ENCODE measurements at regions not wholly inside any gene's neighbourhood (a gene's known extent, or its start where the extent isn't known, plus 50 kb on each side); places are given as distances from the start of the nearest gene placed in this dataset.

- intact Hi-C loops (cut with DNase I; ENCODE audit: low total_unique reads): no loop called here
- no peak for TF ChIP-seq POLR2A (IDR thresholded peaks at IDR 0.05)
- TF ChIP-seq CTCF (IDR thresholded peaks at IDR 0.05): no peak
- Histone ChIP-seq H3K4me3 (no peak overlapping the region), H3K27ac (no peak overlapping the region), H3K4me1 (no peaks in the 10 kb centered on the region), H3K9me3 (no peaks in the 10 kb centered on the region), H3K36me3 (no peaks in the 10 kb centered on the region), H3K27me3 (no peaks in the 10 kb centered on the region)
- DNase-seq: no peak
These were observed 375.1 kb downstream of the IPO8 start for GRCh38 chr12:30320561-30320960.

GRCh38 chr12:30314506-30315100, 381.1 kb downstream of the IPO8 start:
- H3K4me1 ChIP-seq: no peaks in the 10 kb centered on the region
- H3K27ac ChIP-seq: no peak overlapping the region
- H3K27me3 ChIP-seq: no peaks in the 10 kb centered on the region
- H3K4me3 ChIP-seq: no peak overlapping the region
- no peaks in the 10 kb centered on the region for H3K36me3 ChIP-seq
- intact Hi-C loops (cut with DNase I; ENCODE audit: low total_unique reads): no loop called here
- peaks cover 0 to 2% of the 10 kb centered on the region in 2 donors for H3K9me3 ChIP-seq
- TF ChIP-seq CTCF (IDR thresholded peaks at IDR 0.05) (no peak), POLR2A (IDR thresholded peaks at IDR 0.05) (no peak)
- no peak for DNase-seq

- intact Hi-C loops (cut with DNase I; ENCODE audit: low total_unique reads): no loop called here
- peaks cover 0 to 2% of the 10 kb centered on the region in 2 donors for H3K9me3 ChIP-seq
- no peak for DNase-seq
These were observed 387.5 kb downstream of the IPO8 start for GRCh38 chr12:30308010-30308717.

GRCh38 chr12:30304528-30304927, 391.1 kb downstream of the IPO8 start:
- intact Hi-C loops (cut with DNase I; ENCODE audit: low total_unique reads): no loop called here
- TF ChIP-seq CTCF (IDR thresholded peaks at IDR 0.05) (no peak), POLR2A (IDR thresholded peaks at IDR 0.05) (no peak)

More at GRCh38 chr12:30308010-30308717, 387.5 kb downstream of the IPO8 start:
- H3K4me3 ChIP-seq: no peak overlapping the region
- TF ChIP-seq POLR2A (IDR thresholded peaks at IDR 0.05): no peak
- no peak for TF ChIP-seq CTCF (IDR thresholded peaks at IDR 0.05)
- no peak overlapping the region for H3K27ac ChIP-seq
- no peaks in the 10 kb centered on the region for H3K4me1 ChIP-seq
- no peaks in the 10 kb centered on the region for H3K27me3 ChIP-seq
- no peaks in the 10 kb centered on the region for H3K36me3 ChIP-seq

GRCh38 chr12:30301291-30301690, 394.4 kb downstream of the IPO8 start:
- H3K4me3 ChIP-seq: no peak overlapping the region
- no peak for TF ChIP-seq CTCF (IDR thresholded peaks at IDR 0.05)
- no peak for TF ChIP-seq POLR2A (IDR thresholded peaks at IDR 0.05)
- H3K4me1 ChIP-seq: no peaks in the 10 kb centered on the region
- no peak overlapping the region for H3K27ac ChIP-seq
- no peaks in the 10 kb centered on the region for H3K27me3 ChIP-seq
- no peak for DNase-seq
- H3K9me3 ChIP-seq: no peaks in the 10 kb centered on the region
- intact Hi-C loops (cut with DNase I; ENCODE audit: low total_unique reads): no loop called here
- H3K36me3 ChIP-seq: no peaks in the 10 kb centered on the region

More at GRCh38 chr12:30304528-30304927, 391.1 kb downstream of the IPO8 start:
- Histone ChIP-seq H3K27ac (no peak overlapping the region), H3K36me3 (no peaks in the 10 kb centered on the region), H3K9me3 (no peaks in the 10 kb centered on the region), H3K4me3 (no peak overlapping the region), H3K4me1 (no peaks in the 10 kb centered on the region), H3K27me3 (no peaks in the 10 kb centered on the region)
- DNase-seq: no peak
